Colonic mucosa (tissue), 4 donors: ENCODE measurements at regions not wholly inside any gene's neighbourhood (a gene's known extent, or its start where the extent isn't known, plus 50 kb on each side); places are given as distances from the start of the nearest gene placed in this dataset.

Source experiments
- DNase-seq: peaks from one replicate; pipeline ENCODE4 v3.0.0-alpha.2; 2020
- H3K27ac ChIP-seq: fragments of 200-600 bp; one replicate; pipeline ENCODE4 v1.8.0; 2021
- H3K27me3 ChIP-seq: fragments of 200-600 bp; one replicate; pipeline ENCODE4 v1.8.0; 2021
- H3K36me3 ChIP-seq: fragments of 200-600 bp; one replicate; pipeline ENCODE4 v1.8.0; 2021
- H3K4me1 ChIP-seq: fragments of 200-600 bp; one replicate; pipeline ENCODE4 v1.8.0; 2021; ENCODE audit warnings: mild to moderate bottlenecking
- H3K4me3 ChIP-seq: fragments of 200-600 bp; one replicate; pipeline ENCODE4 v1.8.0; 2021
- H3K9ac ChIP-seq, 2 donors: one replicate each; pipeline ENCODE4 v1.7.0; 2013; ENCODE audit warnings: control low read depth in 2 of 2, low read depth in 2 of 2, low read length in 2 of 2
- H3K9me3 ChIP-seq: fragments of 200-600 bp; one replicate; pipeline ENCODE4 v1.8.0; 2021
- intact Hi-C: fragments of 100-400 bp; cut with DNase I; formaldehyde crosslinking; loops from one replicate; pipeline ENCODE4 v1.14.1; 2022
- TF ChIP-seq, protein P1 (sequence below): fragments of 200-600 bp; IDR thresholded peaks from one replicate; pipeline ENCODE4 v1.8.0; 2022; ENCODE audit warnings: antibody characterized with exemption, mild to moderate bottlenecking
- donor health status: healthy.
- donor health status: DM: no; HTN: no; CAD: no.
- donor health status: DM: no; HTN: no; CAD: no.

DNA sequence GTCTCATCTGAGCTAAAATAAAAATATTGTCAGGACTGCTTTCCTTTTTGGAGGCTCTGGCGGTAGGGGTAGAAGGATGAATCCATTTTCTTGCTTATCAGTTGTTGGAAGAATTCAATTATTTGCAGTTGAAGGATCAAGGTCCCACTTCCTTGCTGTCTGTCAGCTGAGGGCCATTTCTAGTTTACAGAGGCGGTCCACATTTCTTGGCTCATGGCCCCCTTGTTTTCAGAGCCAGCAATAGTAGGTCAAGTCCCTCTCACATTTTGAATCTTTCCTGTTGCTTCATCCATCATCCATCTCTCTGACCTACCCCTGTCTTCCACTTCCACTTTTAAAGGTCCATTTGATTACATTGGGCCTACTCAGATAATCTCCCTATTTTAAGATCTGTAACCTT, 1099.3 kb upstream of the DIAPH2 start:
- TF ChIP-seq, protein P1, sequence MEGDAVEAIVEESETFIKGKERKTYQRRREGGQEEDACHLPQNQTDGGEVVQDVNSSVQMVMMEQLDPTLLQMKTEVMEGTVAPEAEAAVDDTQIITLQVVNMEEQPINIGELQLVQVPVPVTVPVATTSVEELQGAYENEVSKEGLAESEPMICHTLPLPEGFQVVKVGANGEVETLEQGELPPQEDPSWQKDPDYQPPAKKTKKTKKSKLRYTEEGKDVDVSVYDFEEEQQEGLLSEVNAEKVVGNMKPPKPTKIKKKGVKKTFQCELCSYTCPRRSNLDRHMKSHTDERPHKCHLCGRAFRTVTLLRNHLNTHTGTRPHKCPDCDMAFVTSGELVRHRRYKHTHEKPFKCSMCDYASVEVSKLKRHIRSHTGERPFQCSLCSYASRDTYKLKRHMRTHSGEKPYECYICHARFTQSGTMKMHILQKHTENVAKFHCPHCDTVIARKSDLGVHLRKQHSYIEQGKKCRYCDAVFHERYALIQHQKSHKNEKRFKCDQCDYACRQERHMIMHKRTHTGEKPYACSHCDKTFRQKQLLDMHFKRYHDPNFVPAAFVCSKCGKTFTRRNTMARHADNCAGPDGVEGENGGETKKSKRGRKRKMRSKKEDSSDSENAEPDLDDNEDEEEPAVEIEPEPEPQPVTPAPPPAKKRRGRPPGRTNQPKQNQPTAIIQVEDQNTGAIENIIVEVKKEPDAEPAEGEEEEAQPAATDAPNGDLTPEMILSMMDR = no peak
- intact Hi-C loops = no loop called here
- Histone ChIP-seq H3K9me3 (no peaks in the 10 kb centered on the region), H3K9ac (no peak overlapping the region), H3K27ac (no peak overlapping the region), H3K27me3 (no peaks in the 10 kb centered on the region), H3K4me3 (no peak overlapping the region), H3K4me1 (no peaks in the 10 kb centered on the region), H3K36me3 (no peaks in the 10 kb centered on the region)
- no peak for DNase-seq

- H3K9me3 ChIP-seq = no peaks in the 10 kb centered on the region
- H3K4me3 ChIP-seq = no peak overlapping the region
- DNase-seq = no peak
- intact Hi-C loops = no loop called here
- H3K27ac ChIP-seq = no peak overlapping the region
- H3K9ac ChIP-seq = no peak overlapping the region
- no peaks in the 10 kb centered on the region for H3K27me3 ChIP-seq
- H3K36me3 ChIP-seq = no peaks in the 10 kb centered on the region
- H3K4me1 ChIP-seq = no peaks in the 10 kb centered on the region
- TF ChIP-seq, protein P1 = no peak
Observed at GRCh38 chrX:95612350-95612749, 1072.3 kb upstream of the DIAPH2 start.

- TF ChIP-seq, protein P1 = no peak
- no peaks in the 10 kb centered on the region for H3K36me3 ChIP-seq
- no peaks in the 10 kb centered on the region for H3K27me3 ChIP-seq
- no peak for DNase-seq
- no peaks in the 10 kb centered on the region for H3K9me3 ChIP-seq
- H3K4me1 ChIP-seq = no peaks in the 10 kb centered on the region
- H3K9ac ChIP-seq = no peak overlapping the region
- intact Hi-C loops = no loop called here
- H3K27ac ChIP-seq = no peak overlapping the region
- no peak overlapping the region for H3K4me3 ChIP-seq
Observed at GRCh38 chrX:95622200-95622599, 1062.4 kb upstream of the DIAPH2 start.

GRCh38 chrX:95626748-95627147, 1057.9 kb upstream of the DIAPH2 start:
- Histone ChIP-seq H3K4me1 (no peaks in the 10 kb centered on the region), H3K27ac (no peak overlapping the region), H3K27me3 (no peaks in the 10 kb centered on the region), H3K9ac (no peak overlapping the region), H3K36me3 (no peaks in the 10 kb centered on the region), H3K4me3 (no peak overlapping the region), H3K9me3 (no peaks in the 10 kb centered on the region)
- DNase-seq = no peak
- TF ChIP-seq, protein P1 = no peak
- intact Hi-C loops = no loop called here

GRCh38 chrX:95628796-95629195, 1055.8 kb upstream of the DIAPH2 start:
- no peak for DNase-seq
- H3K27ac ChIP-seq = no peak overlapping the region
- H3K4me1 ChIP-seq = no peaks in the 10 kb centered on the region
- H3K9ac ChIP-seq = no peak overlapping the region
- H3K27me3 ChIP-seq = no peaks in the 10 kb centered on the region
- no peaks in the 10 kb centered on the region for H3K36me3 ChIP-seq
- TF ChIP-seq, protein P1 = no peak
- no peaks in the 10 kb centered on the region for H3K9me3 ChIP-seq
- intact Hi-C loops = no loop called here
- H3K4me3 ChIP-seq = no peak overlapping the region

DNA sequence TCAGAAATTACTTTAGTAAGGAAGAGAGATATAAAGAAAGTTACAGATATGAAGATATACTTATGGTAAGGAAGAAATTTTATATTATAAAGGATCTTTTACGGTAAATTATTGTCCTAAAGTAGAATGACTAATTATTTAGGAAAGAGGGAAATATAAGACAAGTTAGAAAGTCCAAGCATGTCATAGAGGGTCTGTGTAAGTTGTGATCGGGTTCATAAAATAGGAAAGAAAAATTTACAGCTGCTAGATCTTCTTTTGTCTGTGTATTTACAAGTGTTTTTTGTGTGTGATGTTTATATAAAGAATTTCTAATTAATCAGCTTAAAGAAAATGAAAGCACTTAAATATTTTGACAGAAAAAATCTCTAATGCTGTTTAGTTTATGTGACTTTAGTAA, 1054.9 kb upstream of the DIAPH2 start:
- no peak for DNase-seq
- H3K4me1 ChIP-seq = no peaks in the 10 kb centered on the region
- H3K27ac ChIP-seq = no peak overlapping the region
- H3K36me3 ChIP-seq = no peaks in the 10 kb centered on the region
- H3K9me3 ChIP-seq = no peaks in the 10 kb centered on the region
- intact Hi-C loops = no loop called here
- H3K27me3 ChIP-seq = no peaks in the 10 kb centered on the region
- TF ChIP-seq, protein P1 = no peak
- no peak overlapping the region for H3K9ac ChIP-seq
- no peak overlapping the region for H3K4me3 ChIP-seq
